Lung (tissue), 11 donors: ENCODE measurements at regions not wholly inside any gene's neighbourhood (a gene's known extent, or its start where the extent isn't known, plus 50 kb on each side); places are given as distances from the start of the nearest gene placed in this dataset.

Source experiments
- ATAC-seq: fragments of 200-7000 bp; cut with Tn5 transposase; one replicate; pipeline ENCODE4 v1.9.1; 2020; ENCODE audit warnings: moderate number of reproducible peaks; ENCODE audit not compliant: insufficient read depth, low FRiP score
- DNase-seq, 3 donors: peaks; one replicate each; pipeline ENCODE4 v3.0.0-alpha.2; 2013 to 2017
- H3K27ac ChIP-seq, 2 donors: one replicate each; pipeline ENCODE4 v1.5.1; 2013; ENCODE audit warnings: mild to moderate bottlenecking in 2 of 2, moderate library complexity in 2 of 2, control low read depth in 1 of 2, inconsistent platforms in 1 of 2, low read depth in 1 of 2, low read length in 1 of 2
- H3K27me3 ChIP-seq, 3 donors: one replicate each; pipeline ENCODE4 v1.5.1; 2013; ENCODE audit warnings: low read length in 2 of 3; ENCODE audit not compliant: control insufficient read depth in 3 of 3, insufficient read depth in 3 of 3
- H3K36me3 ChIP-seq, 4 donors: one replicate each; pipeline ENCODE4 v1.5.1; 2013; ENCODE audit warnings: low read length in 4 of 4, mild to moderate bottlenecking in 1 of 4, moderate library complexity in 1 of 4; ENCODE audit not compliant: control insufficient read depth in 4 of 4, insufficient read depth in 4 of 4
- H3K4me1 ChIP-seq, 5 donors: one replicate each; pipeline ENCODE4 v1.5.1; 2013; ENCODE audit warnings: low read length in 5 of 5, mild to moderate bottlenecking in 2 of 5, moderate library complexity in 1 of 5; ENCODE audit not compliant: control insufficient read depth in 5 of 5, insufficient read depth in 5 of 5
- H3K4me3 ChIP-seq: one replicate; pipeline ENCODE4 v1.5.1; 2013; ENCODE audit warnings: mild to moderate bottlenecking, control low read depth, moderate library complexity
- H3K9ac ChIP-seq, 2 donors: one replicate each; pipeline ENCODE4 v1.5.1; 2013; ENCODE audit warnings: low read length in 2 of 2, control low read depth in 1 of 2; ENCODE audit not compliant: insufficient read depth in 1 of 2
- H3K9me3 ChIP-seq, 4 donors: one replicate each; pipeline ENCODE4 v1.5.1; 2013; ENCODE audit warnings: low read length in 3 of 4, mild to moderate bottlenecking in 1 of 4, moderate library complexity in 1 of 4; ENCODE audit not compliant: control insufficient read depth in 4 of 4, insufficient read depth in 3 of 4
- WGBS, 2 donors: extraction: QIAGEN DNeasy Blood & Tissue Kit; methylation state at CpG; one replicate each; pipeline ENCODE4 v1.1.7; 2013; 5-methylcytosine and 5-hydroxymethylcytosine counted together
- TF ChIP-seq, protein P1 (sequence below): IDR thresholded peaks from 2 replicates; pipeline ENCODE4 v1.5.1; 2012; ENCODE audit warnings: mild to moderate bottlenecking; ENCODE audit errors: control extremely low read depth, extremely low read depth
- donor health status: control.
- donor health status: control.
- donor health status: Bipolar disorder and iron deficiency.
- donor health status: healthy.
- donor health status: DM: yes; HTN: yes; CAD: no.

DNA sequence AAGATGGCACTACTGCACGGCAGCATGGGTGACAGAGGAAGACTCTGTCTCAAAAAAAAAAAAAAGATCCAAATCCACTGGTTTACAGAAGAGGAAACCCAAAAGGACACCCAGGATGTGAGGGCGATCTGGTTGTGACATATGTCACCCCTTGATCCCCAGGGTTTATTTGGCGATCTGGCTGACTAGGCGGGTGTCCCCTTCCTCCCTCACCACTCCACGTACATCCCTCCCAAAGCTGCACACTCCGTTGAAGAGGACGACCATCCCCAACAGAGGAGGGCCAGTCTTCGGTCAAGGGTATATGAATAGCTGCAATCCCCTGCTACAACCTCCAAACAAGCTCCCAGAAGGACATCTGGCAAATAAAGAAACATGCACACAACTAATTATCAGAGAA lies 111.6 kb downstream of the HTR5A start:
- DNase-seq (no peak), ATAC-seq (no peak)
- no peaks in the 10 kb centered on the region for H3K36me3 ChIP-seq
- H3K27me3 ChIP-seq: no peaks in the 10 kb centered on the region
- WGBS, 2 donors: 82 to 93% methylated on average over 8 of the region's 8 CpGs
- peaks cover 0 to 25% (median 10%) of the 10 kb centered on the region in 4 donors for H3K9me3 ChIP-seq
- TF ChIP-seq, protein P1, sequence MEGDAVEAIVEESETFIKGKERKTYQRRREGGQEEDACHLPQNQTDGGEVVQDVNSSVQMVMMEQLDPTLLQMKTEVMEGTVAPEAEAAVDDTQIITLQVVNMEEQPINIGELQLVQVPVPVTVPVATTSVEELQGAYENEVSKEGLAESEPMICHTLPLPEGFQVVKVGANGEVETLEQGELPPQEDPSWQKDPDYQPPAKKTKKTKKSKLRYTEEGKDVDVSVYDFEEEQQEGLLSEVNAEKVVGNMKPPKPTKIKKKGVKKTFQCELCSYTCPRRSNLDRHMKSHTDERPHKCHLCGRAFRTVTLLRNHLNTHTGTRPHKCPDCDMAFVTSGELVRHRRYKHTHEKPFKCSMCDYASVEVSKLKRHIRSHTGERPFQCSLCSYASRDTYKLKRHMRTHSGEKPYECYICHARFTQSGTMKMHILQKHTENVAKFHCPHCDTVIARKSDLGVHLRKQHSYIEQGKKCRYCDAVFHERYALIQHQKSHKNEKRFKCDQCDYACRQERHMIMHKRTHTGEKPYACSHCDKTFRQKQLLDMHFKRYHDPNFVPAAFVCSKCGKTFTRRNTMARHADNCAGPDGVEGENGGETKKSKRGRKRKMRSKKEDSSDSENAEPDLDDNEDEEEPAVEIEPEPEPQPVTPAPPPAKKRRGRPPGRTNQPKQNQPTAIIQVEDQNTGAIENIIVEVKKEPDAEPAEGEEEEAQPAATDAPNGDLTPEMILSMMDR: no peak
- H3K4me3 ChIP-seq: no peak overlapping the region
- H3K4me1 ChIP-seq: no peaks in the 10 kb centered on the region
- H3K9ac ChIP-seq: no peak overlapping the region
- no peak overlapping the region for H3K27ac ChIP-seq

DNA sequence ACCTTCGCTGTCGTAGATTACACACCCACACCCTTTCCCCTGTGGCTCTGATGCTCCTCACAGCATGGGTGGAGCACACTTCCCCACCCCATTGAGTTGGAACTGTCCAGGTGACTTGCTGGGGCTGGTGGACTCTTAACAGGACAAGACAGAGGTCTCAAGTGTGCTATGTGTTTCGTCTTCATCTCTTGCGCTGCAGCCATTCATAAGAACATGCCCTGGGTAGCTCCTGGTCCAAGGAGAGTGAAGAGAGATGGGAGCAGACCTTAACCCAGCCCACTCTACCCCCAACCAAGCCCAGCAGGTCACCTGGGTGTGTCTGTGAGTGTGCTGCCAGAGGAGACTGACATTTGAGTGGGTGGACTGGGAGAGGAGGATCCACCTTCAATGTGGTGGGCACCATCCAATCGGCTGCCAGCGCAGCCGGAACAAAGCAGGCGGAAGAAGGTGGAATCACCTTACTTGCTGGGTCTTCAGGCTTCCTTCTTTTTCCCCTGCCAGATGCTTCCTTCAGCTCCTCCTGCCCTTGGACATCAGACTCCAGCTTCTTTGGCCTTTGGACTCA lies 112.4 kb downstream of the HTR5A start:
- Histone ChIP-seq H3K9me3 (peaks cover 0 to 29% (median 10%) of the 10 kb centered on the region in 4 donors), H3K9ac (no peak overlapping the region), H3K36me3 (no peaks in the 10 kb centered on the region), H3K4me1 (no peaks in the 10 kb centered on the region), H3K4me3 (no peak overlapping the region), H3K27me3 (no peaks in the 10 kb centered on the region), H3K27ac (no peak overlapping the region)
- DNase-seq (no peak), ATAC-seq (no peak)
- TF ChIP-seq, protein P1: no peak
- 95 to 98% methylated on average over 8 of the region's 8 CpGs for WGBS, 2 donors

DNA sequence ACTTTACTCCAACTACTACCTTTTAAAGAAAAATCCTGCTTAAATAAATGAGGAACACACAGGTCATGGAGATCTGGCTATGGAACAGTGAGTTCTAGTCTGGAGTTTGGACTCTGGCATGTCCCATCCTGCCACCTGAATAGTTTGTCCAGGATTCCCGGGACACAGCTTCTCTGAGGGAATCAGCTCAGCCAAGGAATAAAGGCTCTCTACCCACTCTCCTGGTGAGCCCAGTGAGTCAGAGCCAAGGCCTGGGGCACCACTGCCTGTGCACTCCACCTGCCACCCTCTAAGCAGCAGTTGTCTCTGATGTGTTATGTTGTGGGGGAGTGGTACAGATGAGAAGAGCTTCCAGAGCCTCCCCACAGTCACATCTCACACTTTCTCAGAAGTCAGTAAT lies 113.5 kb downstream of the HTR5A start:
- WGBS, 2 donors: 93 to 96% methylated on average over 1 of the region's 1 CpG
- Histone ChIP-seq H3K27ac (no peak overlapping the region), H3K9ac (no peak overlapping the region), H3K4me3 (no peak overlapping the region), H3K9me3 (peaks cover 0 to 26% (median 10%) of the 10 kb centered on the region in 4 donors), H3K36me3 (no peaks in the 10 kb centered on the region), H3K4me1 (no peaks in the 10 kb centered on the region), H3K27me3 (no peaks in the 10 kb centered on the region)
- DNase-seq: no peak
- TF ChIP-seq, protein P1: no peak
- ATAC-seq: no peak

DNA sequence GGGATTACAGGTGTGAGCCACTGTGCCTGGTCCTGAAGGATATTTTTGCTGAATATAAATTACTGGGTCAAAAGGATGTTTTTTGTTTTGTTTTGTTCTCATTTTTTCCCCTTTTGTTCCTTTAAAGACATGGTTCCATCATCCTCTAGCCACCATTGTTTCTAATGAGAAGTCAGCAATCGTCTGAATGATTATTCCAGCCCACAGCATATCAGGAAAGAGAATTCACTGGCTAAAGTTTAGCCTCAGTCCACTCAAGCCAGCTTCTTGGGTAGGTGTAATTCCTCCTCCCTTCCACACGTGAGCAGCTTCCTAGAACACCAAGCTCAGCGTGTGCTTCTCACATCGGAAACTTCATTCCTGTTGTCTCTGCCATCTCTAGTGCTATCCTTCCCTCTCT lies 112.8 kb upstream of the INSIG1 start:
- H3K9me3 ChIP-seq: peaks cover 0 to 26% (median 10%) of the 10 kb centered on the region in 4 donors
- ATAC-seq (no peak), DNase-seq (no peak)
- no peaks in the 10 kb centered on the region for H3K4me1 ChIP-seq
- H3K4me3 ChIP-seq: no peak overlapping the region
- H3K27ac ChIP-seq: no peak overlapping the region
- TF ChIP-seq, protein P1: no peak
- H3K27me3 ChIP-seq: peaks cover 0 to 2% (median 0%) of the 10 kb centered on the region in 3 donors
- no peak overlapping the region for H3K9ac ChIP-seq
- no peaks in the 10 kb centered on the region for H3K36me3 ChIP-seq
- WGBS, 2 donors: 69 to 81% methylated on average over 4 of the region's 4 CpGs
